GM19043 (cell line): ENCODE measurements at regions not wholly inside any gene's neighbourhood (a gene's known extent, or its start where the extent isn't known, plus 50 kb on each side); places are given as distances from the start of the nearest gene placed in this dataset.
"Not testable (repeated sequence)": the region's sequence is repeated elsewhere in the genome, so short reads cannot be mapped to it uniquely, and the experiment has no call there.

ENCODE experiments used
- ATAC-seq: cut with Tn5 transposase; IDR thresholded peaks from one replicate; pipeline ENCODE4 v1.9.1; 2021; ENCODE audit warnings: low read depth; ENCODE audit not compliant: unreplicated experiment

- no peak for ATAC-seq
These were observed 49.9 kb downstream of the ILRUN start for GRCh38 chr6:34646714-34647113.

- ATAC-seq, result no peak
These were observed 50.9 kb downstream of the ILRUN start for GRCh38 chr6:34645627-34646026.

- no peak for ATAC-seq
These were observed 51.9 kb downstream of the ILRUN start for GRCh38 chr6:34644716-34645115.

- no peak for ATAC-seq
These were observed 54.1 kb downstream of the ILRUN start for GRCh38 chr6:34642427-34642826.

GRCh38 chr6:34640074-34640849, 56.3 kb downstream of the ILRUN start:
- not testable (repeated sequence) for ATAC-seq

- peak; percentile 77 for ATAC-seq
These were observed 57.5 kb downstream of the ILRUN start for GRCh38 chr6:34638834-34639736.

- ATAC-seq, result no peak
These were observed 62.8 kb downstream of the ILRUN start for GRCh38 chr6:34633785-34634184.

GRCh38 chr6:34633256-34633655, 63.3 kb downstream of the ILRUN start:
- ATAC-seq, result no peak

GRCh38 chr6:34630040-34630439, 66.5 kb downstream of the ILRUN start:
- no peak for ATAC-seq

- ATAC-seq, result no peak
These were observed 69.3 kb downstream of the ILRUN start for GRCh38 chr6:34627296-34627695.

- ATAC-seq, result no peak
These were observed 62.5 kb upstream of the SPDEF start for GRCh38 chr6:34618430-34619182.

- ATAC-seq, result no peak
These were observed 61.1 kb upstream of the SPDEF start for GRCh38 chr6:34617231-34617630.

GRCh38 chr6:34616227-34616585, 60.1 kb upstream of the SPDEF start:
- ATAC-seq, result no peak

- no peak for ATAC-seq
These were observed 59.6 kb upstream of the SPDEF start for GRCh38 chr6:34615574-34616226.

GRCh38 chr6:34610819-34611477, 54.8 kb upstream of the SPDEF start:
- no peak for ATAC-seq

- no peak for ATAC-seq
These were observed 52.4 kb upstream of the SPDEF start for GRCh38 chr6:34608321-34609091.

- ATAC-seq, result no peak
These were observed 50.5 kb upstream of the SPDEF start for GRCh38 chr6:34606477-34607265.
